NCI-H748 treated with DMSO at 0.1 percent for 48 hours (cell line): ENCODE measurements at regions not wholly inside any gene's neighbourhood (a gene's known extent, or its start where the extent isn't known, plus 50 kb on each side); places are given as distances from the start of the nearest gene placed in this dataset.
A peak's percentile ranks its signal among the peaks of the same experiment; 100 is the strongest.

Experiments
- DNase-seq: peaks from one replicate; lab custom pipeline; 2025; lab: John Stamatoyannopoulos, UW

DNA sequence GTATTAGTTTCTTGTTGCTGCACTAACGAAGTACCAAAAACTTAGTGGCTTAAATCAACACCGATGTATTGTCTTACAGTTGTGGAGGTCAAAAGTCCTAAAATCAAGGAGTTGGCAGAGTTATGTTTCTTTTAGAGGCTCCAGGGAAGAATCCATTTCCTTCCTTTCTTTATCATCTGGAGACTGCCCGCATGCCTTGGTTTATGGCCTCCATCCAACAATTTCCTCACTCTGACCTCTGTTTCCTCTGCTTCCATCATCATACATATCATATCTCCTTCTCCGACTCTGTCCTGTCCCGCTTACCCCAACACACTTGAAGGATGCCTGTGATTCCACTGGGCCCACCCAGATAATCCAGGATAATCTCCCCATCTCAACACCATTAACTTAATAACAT lies 627.8 kb downstream of the KCNJ2 start:
- DNase-seq: no peak

DNA sequence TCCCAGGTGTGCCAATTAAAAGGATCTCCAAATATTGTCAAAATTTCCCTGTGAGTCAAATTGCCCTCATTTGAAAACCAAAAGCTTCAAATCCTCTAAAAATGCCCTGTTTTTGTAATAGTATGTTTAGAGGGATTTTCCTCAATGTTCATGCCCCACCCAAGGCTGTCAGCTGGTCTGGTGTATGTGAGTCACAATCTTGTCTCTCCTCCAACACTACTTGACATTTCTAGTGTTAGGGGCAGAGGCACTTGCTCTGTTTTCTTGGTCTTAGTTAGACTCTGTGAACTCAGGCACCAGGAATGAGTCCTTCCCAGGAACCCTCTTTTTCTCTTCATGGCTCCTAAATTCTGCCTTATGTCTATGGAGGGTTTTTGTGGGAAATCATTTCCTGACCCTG lies 634.8 kb downstream of the KCNJ2 start:
- no peak for DNase-seq

DNA sequence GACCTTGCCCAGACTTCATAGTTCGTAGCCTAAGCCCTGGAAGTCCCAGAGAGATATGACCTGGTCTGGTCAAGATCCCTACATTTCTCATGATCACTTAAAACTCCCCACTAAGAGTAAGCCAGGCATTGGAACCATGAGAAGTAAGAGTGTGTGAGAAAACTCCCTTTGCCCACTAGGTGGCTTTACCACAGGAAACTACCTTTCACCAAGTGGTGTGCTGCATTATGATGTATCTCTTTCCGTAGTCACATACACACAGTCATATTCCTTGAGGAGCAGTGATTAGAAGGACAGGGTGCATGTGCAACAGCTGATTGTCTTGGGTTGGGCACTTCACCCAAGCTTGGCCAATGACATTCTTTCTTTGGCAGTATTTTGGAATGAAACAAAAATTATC lies 639.3 kb downstream of the KCNJ2 start:
- peak; percentile 2 for DNase-seq

DNA sequence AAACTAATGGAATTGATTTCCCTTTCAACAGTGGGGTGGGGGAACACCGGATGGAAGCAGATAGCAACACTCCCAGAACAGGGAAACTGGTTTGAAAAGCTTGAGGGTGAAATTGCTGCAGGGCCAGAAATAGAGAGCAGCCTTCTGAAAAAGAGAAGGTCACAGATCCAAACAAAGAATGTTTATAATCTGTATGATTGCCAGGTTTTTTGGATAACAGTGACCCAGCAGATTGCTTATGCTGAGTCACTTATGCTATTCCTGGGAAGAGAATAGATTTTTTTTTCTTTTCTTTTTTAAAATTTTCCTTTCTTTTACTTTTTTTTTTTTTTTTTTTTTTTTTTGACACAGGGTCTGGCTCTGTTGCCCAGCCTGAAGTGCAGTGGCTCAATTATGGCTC lies 641.3 kb downstream of the KCNJ2 start:
- no peak for DNase-seq

DNA sequence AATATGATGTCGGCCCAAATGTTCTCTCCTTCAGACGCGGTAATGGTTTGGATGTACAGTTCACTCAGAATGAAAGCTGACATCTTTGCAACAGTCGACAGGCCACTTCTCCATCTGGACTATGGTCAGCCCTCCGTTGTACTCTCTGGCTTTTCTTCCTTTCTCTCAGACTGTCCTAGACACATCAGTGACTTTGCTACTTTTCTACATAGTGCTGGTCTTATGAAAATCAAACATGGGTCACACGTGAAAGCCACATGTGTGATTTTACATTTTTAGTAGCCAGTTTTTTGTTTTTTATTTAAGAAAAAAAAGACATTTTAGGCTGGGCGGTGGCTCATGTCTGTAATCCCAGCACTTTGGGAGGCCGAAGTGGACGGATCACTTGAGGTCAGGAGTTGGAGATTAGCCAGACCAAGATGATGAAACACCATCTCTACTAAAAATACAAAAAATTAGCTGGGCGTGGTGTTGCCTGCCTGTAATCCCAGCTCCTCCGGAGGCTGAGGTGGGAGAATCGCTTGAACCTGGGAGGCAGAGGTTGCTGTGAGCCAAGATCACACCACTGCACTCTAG lies 644.1 kb downstream of the KCNJ2 start:
- DNase-seq: no peak

DNA sequence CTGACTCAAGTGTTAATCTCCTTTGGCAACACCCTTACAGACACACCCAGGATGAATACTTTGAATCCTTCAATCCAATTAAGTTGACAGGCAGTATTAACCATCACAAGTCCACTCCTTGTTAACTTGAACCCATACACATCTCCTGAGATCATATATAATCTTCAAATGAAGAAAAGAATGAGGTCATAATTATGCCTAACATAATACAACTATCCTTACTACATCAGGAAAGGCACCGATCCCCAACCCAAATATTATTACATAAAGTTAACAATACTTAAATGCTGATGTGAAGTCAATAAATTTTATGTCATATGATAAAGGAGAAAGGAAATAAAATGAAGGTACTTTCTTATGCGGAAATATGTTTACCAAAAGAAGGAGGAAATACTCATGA lies 649.9 kb downstream of the KCNJ2 start:
- DNase-seq: no peak

DNA sequence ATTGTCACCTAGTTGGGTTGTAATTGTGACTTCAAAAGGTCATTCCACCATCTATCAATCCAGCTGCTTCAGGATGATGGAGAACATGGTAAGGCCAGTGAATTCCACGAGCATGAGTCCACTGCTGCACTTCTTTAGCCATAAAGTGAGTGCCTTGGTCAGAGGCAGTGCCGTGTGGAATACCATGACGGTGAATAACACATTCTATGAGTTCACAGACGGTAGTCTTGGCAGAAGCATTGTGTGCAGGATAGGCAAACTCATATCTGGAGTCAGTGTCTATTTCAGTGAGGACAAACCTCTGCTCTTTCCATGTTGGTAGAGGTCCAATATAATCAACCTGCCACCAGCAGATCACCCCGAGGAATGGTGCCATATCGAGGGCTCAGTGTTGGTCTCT lies 650.9 kb downstream of the KCNJ2 start:
- no peak for DNase-seq

DNA sequence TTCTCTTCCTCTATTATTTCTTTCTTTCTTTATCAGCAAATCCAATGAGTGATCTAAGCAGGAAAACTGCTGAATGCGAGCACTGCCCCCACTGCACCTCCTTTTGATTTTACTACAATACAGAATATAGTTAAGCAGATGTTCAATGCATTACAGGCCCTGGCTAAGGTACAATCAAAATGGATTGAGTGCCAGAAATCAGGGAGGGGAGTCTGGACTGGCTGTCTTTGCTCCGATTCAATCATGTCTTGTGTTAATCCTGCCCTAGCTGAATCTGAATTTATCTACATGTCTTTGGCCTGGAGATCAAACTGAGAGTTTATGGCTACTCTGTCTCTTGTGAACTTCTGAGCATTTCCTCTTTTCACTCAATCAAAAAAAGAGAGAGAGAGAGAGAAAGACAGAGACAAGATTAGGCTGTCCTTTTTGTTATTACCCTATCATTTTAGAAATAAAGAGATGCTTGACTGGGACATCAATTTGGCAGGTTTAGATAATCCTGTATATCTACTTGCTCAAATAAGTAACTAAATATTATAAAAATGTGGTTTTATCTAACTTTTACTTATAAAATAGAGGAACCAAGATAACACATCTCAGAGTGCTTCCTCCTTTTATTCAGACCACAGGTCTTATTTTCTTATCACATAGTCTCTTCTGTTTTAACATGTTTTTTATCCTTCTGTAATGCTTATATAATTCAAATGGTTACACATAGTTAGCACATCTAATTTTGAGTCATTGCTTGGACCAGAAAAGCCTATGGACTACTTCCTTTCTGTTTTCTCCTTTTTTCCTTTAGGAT lies 656.2 kb downstream of the KCNJ2 start:
- no peak for DNase-seq

DNA sequence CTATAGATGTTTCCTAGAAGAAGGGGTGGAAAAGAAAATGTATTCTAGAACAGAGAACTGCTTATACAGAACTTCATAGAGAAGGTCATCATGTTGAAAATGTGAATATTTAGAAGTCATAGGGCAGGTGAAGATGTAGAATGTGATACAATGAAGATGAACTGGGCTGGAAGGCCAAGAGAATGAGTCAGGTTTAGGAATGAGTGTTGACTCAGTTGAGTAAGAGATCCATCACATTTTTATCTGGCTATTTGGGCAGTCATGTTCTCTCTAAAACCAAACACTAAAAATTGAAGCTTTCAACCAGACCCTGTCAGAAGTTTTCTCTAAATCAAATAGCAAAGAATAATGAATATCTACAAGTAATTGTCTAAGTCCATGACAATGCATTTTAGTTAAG lies 660.5 kb downstream of the KCNJ2 start:
- DNase-seq: no peak

DNA sequence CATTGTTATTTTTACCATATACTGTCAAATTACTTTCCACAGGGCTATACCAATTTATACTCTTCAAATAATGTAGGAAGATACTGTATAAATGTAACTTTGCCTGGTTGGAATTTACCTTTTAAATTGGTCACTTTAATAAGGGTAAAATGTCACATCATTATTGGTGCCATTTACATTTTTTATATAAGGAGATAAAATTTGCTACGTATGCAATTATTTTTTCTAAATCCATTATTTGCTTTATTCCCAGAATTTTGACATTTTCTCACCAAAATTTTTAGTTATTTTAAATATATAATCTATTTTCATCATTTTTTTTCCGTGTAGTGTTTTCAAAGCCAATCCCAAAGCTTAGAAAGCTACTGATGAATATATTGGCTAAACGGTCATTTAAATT lies 664.7 kb downstream of the KCNJ2 start:
- DNase-seq: no peak

DNA sequence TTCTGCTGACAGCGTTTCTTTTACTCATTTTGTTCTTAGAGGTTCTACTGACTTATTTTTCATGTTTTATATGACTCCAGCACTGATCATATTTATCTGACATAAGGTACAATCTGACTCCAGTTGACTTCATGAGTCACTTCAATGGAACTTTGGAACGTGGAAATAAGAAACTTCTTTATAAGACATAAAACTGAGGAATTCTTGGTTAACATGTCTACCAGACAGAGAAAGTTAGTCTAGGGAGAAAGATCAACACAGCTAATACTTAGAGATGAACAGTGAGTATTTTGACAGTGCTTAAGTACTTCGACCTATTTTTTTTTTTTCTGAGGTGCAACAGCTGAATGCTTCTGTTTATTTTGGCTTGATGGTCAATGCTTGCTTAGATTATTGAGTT lies 679.5 kb downstream of the KCNJ2 start:
- DNase-seq: no peak

DNA sequence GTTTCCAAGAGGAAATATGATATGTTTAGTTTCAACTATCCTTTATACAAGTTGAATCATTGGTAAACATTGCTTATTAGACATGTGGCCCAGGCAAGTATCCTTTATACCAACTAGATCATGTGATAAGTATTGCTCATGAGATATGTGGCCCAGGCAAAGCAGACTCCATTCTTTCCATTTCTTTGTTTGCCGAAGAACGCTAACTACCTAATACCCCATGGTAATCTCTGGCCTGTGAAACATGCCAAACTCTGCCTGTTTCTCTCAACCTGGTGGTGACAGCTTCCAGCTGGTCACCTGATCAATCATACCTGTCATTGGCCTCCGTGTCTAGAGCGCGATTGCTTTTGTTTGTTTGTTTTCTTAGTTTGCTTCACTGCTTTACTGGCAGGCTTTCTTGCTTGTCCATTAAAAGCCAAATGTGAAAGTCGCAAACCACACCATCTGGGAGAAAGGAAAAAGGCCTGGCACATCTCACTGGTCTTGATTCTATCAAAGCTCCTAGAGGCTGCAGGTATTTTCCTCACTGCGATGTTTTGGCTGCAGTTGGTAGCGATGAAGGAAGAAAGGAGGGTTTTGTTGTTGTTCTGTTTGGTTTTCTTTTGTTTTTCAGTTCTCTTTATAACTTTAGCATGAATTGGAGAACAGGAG lies 686.2 kb downstream of the KCNJ2 start:
- peak; percentile 67 for DNase-seq

DNA sequence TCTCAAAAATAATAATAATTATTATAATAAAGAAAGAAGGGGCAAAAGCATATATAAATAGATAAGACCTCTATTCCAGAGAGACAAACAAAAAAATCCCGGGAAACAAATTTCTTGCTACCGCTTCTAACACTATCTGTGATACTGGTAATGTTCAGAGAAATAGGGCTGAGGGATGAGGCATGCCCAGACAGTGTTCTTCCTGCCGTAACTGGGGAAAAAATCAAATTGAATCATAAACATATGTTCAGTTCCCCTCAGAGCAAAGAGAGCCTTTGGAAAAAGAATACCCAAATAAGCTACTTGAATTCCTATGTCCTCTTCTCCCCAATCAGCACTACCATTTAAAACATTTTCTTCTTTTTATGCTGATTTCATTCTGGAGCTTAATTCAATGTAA lies 688.0 kb downstream of the KCNJ2 start:
- DNase-seq: no peak

DNA sequence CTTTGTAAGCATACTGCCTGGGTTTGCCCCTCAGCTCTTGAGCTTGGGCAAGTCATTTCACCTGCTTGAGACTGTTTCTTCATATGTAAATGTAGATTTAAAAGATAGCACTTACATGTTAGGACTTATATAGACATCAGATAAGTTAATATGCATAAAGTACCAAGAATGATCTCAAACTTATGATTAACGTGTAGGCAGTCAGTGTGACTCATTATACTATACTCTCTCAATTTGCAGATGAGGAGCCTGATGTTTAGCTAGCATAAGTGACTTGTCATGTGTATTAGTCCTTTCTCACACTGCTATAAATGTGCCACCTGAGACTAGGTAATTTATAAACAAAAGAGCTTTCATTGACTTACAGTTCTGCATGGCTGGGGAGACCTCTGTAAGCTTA lies 690.5 kb downstream of the KCNJ2 start:
- DNase-seq: no peak

DNA sequence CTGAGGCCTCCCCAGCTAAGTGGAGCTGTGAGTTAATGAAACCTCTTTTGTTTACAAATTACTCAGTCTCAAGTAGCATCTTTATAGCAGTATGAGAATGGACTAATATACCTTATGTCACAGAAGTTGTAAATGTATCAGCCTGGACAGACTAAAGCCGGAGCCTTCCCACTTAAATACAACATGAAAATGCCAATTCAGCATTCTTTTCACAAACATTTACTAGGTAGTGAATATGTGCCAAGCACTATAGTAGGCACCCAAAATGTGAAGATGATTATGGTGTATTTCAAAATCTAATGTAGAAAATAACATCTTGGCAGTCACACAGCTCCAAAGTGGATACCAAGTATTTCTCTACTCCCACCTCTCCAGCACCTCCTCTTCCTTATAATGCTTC lies 693.0 kb downstream of the KCNJ2 start:
- DNase-seq: no peak

DNA sequence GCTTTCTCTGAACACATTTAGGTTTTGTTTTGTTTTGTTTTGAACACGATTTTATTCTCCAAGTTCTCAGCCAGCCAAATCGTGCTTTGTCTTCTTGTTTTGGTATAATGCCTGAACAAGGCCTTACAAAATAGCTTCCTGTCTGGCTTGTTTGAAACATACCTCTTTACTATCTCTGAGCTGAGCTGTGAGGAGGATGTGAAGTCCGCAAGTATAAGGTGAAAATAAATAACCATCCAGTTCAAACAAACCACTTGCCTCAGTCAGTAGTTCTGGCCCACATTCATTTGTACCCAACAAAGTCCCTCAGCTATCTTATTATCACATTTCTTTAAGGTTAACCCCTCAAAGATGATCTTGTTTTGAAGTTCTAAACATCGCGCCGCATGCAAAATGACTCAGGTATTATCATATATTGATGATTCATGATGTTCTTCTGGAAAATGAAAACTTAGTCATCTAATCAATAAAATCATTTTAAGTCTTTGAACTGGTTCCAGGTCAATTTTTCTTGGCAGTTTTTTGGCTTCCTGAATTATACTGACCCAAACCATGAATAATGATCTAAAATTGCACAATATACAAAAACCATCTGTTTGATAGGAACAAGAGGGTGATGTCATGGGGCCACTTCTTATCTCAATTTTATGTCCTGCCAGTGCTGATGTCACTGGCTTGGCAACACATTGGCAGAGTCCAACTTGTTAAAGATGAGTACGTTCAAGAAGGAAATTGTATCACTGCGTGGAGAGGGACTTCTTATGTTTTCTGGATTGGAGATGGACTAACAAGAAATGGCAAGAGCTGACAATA lies 694.3 kb downstream of the KCNJ2 start:
- no peak for DNase-seq

DNA sequence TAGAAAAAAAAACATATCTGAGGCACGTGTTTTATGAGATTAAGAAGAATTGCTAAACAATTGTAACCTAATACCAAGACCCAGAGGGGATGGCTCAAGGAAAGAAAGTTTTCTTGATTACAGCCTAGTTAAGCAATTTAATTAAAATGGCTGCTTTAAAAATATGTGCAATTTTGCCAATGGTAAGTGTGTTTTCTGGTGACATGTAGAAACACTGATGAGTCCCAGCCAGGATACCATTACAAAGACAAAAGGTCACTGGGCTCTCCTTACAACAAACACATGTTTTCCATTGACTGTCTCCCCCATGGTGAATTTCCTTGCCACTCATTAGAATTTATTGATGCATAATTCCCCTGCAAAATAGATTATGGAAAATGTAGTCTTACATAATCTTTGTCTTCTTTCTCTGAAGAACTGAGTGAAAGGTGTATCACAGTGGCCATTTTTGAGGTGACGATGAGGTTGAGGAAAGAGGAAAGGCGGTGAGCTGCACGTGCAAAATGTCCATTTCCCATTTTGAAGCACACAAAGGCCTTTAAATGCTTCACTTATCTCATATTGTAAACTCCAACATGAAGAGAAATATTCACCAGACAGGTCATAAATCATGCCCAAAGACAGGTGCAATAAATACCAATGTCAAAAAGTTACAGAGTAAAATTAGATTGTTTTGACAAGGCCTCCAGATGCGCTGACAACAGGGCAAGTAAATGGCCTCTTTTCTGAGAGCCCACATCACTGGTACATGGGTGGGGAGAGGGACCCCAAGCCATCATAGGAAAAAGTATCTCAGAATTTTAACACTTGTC lies 696.9 kb downstream of the KCNJ2 start:
- DNase-seq: no peak

DNA sequence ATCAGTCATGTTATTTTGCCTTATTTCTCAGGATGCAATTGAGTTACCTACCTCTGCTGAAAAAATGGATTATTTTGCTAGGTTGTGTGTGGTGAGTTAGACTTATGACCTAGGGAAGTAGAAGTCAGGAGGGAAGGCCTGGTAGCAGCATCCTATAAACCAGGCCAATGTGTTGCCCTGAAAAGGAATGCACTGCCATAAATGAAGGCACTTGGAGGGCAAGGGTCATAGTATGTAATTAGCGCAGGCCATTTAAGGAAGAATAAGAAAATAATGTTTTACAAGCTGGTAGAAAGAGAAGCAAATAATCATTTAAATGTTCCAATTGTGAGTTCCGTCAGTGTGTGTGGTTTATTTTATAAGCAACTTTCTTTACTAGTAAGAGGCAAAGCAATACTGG lies 698.8 kb downstream of the KCNJ2 start:
- DNase-seq: no peak

DNA sequence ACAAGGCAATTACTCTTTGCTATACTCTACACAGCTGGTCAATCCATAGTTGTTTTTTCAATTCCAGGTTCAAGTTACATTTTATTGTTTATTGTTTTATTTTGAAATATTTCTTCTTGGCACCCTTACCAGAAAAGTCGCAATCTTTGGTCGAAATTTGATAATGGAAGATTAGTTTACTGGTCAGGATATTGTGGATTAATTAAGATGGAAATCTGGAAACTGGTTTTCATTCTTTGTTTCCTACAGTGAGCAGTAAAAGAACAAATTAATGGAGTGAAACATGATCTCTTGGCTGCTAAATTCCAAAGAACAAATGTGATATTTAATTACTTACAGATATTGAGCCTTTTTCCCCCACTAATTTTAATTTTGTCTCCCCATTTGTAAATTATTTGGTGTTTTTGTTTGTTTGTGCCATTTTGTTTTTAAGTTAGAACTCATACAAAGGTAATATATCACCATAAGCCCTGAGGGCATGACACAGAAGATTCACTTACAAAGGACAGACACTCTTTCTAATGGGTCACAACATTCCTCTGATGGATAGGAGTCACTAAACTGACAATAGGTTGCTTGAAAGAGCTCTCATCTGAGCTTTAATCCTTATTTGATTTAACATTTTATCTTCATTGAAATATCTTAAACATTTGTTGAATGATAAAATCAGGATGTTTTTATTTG lies 700.2 kb downstream of the KCNJ2 start:
- no peak for DNase-seq

DNA sequence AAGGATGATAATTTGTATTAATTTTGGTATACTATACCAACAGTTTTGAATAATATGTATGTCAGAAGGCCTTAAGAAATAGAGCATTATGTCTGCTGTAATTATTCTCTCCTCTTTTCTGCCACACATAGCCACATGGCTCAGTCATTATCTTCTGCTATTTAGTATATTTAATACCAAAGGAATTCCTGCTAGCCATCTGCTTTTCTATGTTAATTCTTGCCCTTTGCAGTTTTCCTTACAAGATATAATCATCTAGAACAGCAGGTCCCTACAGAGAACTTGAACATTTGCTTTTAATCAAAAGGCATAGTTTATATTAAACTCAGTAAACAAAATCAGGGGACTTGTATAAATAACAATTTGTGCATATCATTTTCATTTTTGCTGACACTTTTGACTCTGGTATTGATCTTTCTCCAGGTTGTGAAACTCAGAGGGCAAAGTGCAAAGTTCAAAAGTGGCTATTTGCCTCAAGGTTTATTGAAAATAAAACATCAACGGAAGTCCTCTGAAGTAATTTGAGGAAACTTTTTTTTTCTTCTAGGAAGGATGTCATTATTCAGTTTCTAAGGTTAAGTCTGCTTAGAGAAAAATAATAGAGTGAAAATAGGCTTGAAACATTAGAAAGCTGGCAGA lies 702.0 kb downstream of the KCNJ2 start:
- DNase-seq: no peak

DNA sequence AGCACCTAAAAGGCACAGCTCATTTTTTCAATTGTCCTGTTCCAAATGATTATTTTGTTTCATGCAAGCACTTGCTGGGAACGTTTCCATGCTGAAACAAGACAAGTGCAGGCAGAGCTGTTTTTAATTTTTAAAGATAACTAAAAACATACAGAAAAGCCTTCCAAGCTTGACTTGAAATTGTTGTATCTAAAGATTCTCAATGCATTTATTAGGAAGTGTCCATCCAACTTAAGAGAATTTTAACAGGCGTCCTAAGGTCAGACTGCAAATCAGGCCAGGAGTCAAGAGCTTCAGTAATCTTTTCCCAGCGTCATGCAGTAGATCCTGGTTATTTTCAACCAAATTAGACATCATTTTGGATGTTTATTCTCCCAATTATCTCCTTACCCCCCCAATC lies 702.8 kb downstream of the KCNJ2 start:
- DNase-seq: no peak
